GM23338 (cell line): ENCODE measurements at regions not wholly inside any gene's neighbourhood (a gene's known extent, or its start where the extent isn't known, plus 50 kb on each side); places are given as distances from the start of the nearest gene placed in this dataset.

Experiments
- EZH2 ChIP-seq: fragments of 200-600 bp; sonication (generic); IDR thresholded peaks from one replicate; pipeline ENCODE4 v1.8.0; 2017; ENCODE audit warnings: antibody characterized with exemption, mild to moderate bottlenecking, low read depth; ENCODE audit not compliant: unreplicated experiment
- TF ChIP-seq, protein P1 (sequence below), 2 experiments: fragments of 200-600 bp in 1 of 2; sonication (generic) in 1 of 2; conservative IDR thresholded peaks; 2 replicates each; pipeline versions ENCODE4 v1.5.1 to v1.6.1; 2016 to 2017; ENCODE audit warnings: antibody characterized with exemption in 2 of 2, low read depth in 2 of 2, mild to moderate bottlenecking in 2 of 2, moderate library complexity in 1 of 2
- TF ChIP-seq, protein P2 (sequence below): fragments of 250-450 bp; sonication (Bioruptor Pico); IDR thresholded peaks from 2 replicates; pipeline ENCODE4 v1.5.0; 2020; ENCODE audit warnings: mild to moderate bottlenecking, moderate library complexity

GRCh38 chrX:40484408-40485091 lies 96.2 kb upstream of the ATP6AP2 start:
- no peak for TF ChIP-seq EZH2
- TF ChIP-seq, protein P1, sequence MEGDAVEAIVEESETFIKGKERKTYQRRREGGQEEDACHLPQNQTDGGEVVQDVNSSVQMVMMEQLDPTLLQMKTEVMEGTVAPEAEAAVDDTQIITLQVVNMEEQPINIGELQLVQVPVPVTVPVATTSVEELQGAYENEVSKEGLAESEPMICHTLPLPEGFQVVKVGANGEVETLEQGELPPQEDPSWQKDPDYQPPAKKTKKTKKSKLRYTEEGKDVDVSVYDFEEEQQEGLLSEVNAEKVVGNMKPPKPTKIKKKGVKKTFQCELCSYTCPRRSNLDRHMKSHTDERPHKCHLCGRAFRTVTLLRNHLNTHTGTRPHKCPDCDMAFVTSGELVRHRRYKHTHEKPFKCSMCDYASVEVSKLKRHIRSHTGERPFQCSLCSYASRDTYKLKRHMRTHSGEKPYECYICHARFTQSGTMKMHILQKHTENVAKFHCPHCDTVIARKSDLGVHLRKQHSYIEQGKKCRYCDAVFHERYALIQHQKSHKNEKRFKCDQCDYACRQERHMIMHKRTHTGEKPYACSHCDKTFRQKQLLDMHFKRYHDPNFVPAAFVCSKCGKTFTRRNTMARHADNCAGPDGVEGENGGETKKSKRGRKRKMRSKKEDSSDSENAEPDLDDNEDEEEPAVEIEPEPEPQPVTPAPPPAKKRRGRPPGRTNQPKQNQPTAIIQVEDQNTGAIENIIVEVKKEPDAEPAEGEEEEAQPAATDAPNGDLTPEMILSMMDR (conservative IDR thresholded peaks at IDR 0.05; ENCODE audit: low read depth in 2 of 2): no peak
- TF ChIP-seq, protein P2, sequence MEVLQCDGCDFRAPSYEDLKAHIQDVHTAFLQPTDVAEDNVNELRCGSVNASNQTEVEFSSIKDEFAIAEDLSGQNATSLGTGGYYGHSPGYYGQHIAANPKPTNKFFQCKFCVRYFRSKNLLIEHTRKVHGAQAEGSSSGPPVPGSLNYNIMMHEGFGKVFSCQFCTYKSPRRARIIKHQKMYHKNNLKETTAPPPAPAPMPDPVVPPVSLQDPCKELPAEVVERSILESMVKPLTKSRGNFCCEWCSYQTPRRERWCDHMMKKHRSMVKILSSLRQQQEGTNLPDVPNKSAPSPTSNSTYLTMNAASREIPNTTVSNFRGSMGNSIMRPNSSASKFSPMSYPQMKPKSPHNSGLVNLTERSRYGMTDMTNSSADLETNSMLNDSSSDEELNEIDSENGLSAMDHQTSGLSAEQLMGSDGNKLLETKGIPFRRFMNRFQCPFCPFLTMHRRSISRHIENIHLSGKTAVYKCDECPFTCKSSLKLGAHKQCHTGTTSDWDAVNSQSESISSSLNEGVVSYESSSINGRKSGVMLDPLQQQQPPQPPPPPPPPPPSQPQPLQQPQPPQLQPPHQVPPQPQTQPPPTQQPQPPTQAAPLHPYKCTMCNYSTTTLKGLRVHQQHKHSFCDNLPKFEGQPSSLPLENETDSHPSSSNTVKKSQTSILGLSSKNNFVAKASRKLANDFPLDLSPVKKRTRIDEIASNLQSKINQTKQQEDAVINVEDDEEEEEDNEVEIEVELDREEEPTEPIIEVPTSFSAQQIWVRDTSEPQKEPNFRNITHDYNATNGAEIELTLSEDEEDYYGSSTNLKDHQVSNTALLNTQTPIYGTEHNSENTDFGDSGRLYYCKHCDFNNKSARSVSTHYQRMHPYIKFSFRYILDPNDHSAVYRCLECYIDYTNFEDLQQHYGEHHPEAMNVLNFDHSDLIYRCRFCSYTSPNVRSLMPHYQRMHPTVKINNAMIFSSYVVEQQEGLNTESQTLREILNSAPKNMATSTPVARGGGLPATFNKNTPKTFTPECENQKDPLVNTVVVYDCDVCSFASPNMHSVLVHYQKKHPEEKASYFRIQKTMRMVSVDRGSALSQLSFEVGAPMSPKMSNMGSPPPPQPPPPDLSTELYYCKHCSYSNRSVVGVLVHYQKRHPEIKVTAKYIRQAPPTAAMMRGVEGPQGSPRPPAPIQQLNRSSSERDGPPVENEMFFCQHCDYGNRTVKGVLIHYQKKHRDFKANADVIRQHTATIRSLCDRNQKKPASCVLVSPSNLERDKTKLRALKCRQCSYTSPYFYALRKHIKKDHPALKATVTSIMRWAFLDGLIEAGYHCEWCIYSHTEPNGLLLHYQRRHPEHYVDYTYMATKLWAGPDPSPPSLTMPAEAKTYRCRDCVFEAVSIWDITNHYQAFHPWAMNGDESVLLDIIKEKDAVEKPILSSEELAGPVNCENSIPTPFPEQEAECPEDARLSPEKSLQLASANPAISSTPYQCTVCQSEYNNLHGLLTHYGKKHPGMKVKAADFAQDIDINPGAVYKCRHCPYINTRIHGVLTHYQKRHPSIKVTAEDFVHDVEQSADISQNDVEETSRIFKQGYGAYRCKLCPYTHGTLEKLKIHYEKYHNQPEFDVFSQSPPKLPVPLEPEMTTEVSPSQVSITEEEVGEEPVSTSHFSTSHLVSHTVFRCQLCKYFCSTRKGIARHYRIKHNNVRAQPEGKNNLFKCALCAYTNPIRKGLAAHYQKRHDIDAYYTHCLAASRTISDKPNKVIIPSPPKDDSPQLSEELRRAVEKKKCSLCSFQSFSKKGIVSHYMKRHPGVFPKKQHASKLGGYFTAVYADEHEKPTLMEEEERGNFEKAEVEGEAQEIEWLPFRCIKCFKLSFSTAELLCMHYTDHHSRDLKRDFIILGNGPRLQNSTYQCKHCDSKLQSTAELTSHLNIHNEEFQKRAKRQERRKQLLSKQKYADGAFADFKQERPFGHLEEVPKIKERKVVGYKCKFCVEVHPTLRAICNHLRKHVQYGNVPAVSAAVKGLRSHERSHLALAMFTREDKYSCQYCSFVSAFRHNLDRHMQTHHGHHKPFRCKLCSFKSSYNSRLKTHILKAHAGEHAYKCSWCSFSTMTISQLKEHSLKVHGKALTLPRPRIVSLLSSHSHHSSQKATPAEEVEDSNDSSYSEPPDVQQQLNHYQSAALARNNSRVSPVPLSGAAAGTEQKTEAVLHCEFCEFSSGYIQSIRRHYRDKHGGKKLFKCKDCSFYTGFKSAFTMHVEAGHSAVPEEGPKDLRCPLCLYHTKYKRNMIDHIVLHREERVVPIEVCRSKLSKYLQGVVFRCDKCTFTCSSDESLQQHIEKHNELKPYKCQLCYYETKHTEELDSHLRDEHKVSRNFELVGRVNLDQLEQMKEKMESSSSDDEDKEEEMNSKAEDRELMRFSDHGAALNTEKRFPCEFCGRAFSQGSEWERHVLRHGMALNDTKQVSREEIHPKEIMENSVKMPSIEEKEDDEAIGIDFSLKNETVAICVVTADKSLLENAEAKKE (CRISPR knock-in tag): no peak
